Esophagus mucosa (tissue), 1 donor: ENCODE measurements at regions not wholly inside any gene's neighbourhood (a gene's known extent, or its start where the extent isn't known, plus 50 kb on each side); places are given as distances from the start of the nearest gene placed in this dataset.

Experiments
- ATAC-seq: fragments of 200-7000 bp; cut with Tn5 transposase; one replicate; pipeline ENCODE4 v1.9.1; 2020
- donor health status: DM: yes; HTN: yes; CAD: no.

DNA sequence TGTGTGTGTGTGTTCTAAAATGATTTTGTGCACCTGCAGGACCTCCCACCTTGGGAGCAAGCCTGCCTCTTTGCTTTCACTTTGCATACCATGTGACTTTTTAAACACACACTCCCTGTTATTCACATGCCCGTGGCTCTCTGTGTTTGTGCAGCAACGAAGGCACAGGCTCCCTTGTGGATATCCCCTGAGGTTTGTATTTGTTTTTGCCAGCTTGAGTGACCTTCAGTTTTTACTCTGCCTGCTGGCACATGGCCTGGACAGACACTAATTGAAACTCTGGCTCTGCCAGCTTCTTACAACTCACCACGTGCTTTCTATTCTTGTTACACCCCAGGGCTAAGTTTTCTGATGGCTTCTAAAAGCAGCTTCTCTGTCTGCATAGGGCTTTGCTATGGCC lies 885.8 kb downstream of the SH3BGRL start:
- ATAC-seq: no peak

DNA sequence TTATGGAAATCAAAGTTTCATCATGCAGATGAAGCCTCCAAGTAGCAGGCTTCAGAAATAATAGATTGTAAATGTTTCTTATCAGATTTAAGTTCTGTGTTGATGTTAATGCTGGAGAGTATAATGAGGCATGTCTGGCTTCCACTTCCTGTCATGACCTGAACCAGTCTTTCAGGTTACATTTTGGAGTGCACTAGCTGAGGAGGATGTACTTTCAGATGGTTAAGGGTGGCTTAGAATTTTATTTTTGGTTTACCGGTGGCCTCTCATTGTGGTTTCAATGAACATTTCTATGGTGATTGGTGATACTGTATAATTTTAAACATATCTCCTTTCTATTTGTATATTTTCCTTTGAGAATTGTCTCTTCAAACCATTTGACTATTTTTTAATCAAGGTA lies 890.4 kb downstream of the SH3BGRL start:
- ATAC-seq: no peak

DNA sequence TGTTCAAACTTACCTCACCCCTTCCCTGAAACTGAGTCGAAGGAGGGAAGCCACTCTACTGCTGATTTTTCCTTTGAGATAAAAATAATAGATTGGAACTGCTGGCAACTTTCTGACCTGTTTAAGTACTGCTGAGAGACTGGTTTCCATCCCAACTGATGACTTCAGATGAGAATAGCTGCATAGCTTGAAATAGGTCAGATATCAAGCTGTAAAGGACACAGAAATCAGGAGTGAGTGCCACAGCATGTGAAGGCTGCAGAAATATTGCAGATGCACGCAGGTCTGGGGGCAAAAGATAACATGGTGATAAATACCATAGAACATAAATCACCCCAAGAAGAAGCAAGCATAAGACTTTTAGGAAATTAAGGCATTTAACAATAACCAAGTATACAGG lies 923.2 kb downstream of the SH3BGRL start:
- no peak for ATAC-seq

GRCh38 chrX:82127228-82128123 lies 925.6 kb downstream of the SH3BGRL start:
- no peak for ATAC-seq

DNA sequence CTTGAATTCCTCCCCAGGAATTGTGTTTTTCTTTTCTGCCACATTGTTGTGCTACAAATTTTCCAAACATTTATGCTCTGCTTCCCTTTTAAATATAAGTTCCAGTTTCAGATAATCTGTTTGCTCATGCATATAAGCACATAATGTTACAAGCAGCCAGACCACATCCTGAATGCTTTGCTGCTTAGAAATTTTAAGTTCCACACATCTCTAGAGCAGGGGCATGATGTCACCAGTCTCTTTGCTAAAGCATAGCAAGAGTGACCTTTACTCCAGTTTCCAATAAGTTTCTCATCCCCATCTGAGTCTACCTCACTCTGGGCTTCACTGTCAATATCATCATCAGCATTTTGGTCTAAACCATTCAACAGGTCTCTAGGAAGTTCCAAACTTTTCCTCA lies 932.5 kb downstream of the SH3BGRL start:
- no peak for ATAC-seq

DNA sequence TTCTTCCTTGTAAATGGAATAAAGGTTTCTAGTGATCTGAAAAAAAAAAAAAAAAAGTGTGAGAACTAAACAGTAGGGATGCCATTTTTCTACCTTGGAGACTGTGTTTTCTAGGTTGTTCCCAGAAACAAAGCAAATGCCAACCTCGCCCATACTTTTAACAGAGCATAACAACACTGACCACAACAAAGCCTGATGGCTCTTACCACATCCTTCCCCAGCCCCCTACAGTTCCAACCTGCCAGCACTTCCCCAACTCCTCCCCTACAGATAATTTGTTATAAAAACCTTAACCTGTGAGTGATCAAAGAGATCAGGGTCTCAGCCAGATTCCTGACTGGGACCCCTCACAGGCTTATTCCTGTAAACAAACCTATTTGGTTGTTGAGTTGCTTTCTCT lies 940.0 kb downstream of the SH3BGRL start:
- ATAC-seq: no peak

- no peak for ATAC-seq
Observed at GRCh38 chrX:82161195-82161594, 959.3 kb downstream of the SH3BGRL start.

- no peak for ATAC-seq
Observed at GRCh38 chrX:82163701-82164100, 961.8 kb downstream of the SH3BGRL start.

GRCh38 chrX:82196866-82197265 lies 995.0 kb downstream of the SH3BGRL start:
- no peak for ATAC-seq

DNA sequence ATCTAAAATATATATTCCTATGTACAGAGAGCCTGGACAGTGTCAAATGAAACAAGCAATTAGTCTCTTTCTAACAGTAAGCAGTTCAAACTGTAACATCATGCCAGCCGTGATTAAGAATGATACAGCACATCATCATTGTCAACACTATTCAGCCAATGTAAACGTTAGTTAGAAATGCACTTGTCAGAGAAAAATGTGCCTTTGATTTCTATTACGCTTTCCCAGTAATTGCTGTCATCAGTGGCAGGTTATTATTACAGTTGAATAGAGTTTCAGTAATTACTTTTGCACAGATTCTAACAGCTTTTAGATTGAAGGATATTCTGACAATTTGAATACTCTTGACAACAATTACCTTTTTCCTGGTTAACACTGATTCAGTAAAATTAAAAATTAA lies 1007.1 kb downstream of the SH3BGRL start:
- no peak for ATAC-seq

DNA sequence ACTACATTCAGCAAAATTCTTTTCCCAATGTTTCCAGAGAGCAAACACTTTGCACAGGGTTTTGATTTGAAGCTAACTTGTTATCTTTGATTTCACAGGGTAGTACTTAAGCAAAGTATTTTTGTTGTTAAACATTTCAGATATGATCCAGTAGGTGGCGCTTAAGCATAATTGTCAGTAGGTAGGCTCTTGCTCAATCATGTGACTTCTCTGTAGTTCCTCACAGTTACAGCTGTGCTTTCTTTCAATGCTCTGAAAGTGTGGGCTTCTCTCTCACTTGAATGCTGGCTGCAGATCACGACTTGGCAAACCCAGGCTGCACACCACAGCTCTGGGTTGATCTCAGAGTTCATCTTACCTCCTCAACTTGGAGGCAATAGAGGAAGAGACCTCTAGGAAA lies 1016.5 kb downstream of the SH3BGRL start:
- ATAC-seq: peak; percentile 65

GRCh38 chrX:82219129-82219528 lies 1017.2 kb downstream of the SH3BGRL start:
- no peak for ATAC-seq

GRCh38 chrX:82224961-82225360 lies 1023.1 kb downstream of the SH3BGRL start:
- no peak for ATAC-seq

DNA sequence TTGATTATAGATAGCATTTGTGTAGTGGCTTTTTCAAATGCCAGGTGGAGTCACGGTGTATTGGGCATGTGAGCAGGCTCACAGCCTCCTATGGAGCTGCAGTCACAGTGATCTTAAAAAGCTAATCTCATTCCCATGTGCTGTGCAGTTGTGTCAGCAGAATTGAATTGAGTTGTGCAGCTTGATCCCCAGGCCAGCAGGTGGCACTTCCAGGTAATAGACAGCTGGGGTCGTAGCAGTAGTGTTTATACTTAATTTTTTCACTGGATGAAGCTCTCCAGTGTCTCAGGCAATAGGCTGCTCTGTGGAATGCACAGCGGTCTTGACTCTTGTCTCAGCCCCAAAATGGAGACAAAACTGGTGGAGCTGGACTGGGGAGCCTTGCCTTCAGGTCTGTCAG lies 1028.1 kb downstream of the SH3BGRL start:
- ATAC-seq: no peak

DNA sequence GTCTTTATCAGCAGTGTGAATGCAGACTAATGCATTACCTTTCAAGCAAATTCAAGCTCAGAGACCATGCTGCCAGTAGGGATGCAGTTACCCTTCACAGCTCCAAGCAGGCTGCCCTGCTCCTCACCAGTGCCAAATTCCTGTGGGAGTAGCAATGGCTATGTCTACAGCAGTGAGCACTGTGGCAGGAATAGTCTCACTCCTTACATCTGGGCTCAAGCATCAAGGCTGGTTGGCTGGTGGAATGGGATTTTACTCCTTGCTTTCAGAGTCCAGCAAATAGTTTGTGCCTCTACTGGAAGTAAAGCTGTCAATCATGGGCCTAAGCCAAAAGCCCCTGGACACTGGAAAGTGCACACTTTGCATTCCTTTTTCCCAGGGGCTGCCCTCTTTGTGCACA lies 1030.8 kb downstream of the SH3BGRL start:
- ATAC-seq: no peak

DNA sequence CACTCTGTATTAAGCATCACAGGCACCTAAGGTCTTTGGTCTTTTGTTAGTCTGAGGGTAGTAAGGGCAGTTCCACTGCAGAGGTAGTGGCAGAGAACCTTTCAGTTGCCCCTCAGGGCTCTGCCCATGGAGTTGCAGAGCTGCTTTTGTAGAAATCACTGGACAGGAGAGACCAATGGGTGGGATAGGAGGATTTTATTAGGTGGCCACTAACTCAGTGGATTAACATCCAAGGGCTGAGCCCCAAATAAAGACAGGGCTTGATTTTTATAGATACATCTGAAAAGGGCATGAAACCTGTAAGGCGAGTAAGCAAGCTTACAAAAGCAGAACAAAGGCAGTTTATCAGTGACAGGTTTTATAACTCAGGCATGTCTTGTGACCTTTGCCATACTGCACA lies 1035.4 kb downstream of the SH3BGRL start:
- no peak for ATAC-seq
